C4-2B (cell line): ENCODE measurements at regions not wholly inside any gene's neighbourhood (a gene's known extent, or its start where the extent isn't known, plus 50 kb on each side); places are given as distances from the start of the nearest gene placed in this dataset.
"Not testable (repeated sequence)": the region's sequence is repeated elsewhere in the genome, so short reads cannot be mapped to it uniquely, and the experiment has no call there.

Experiments used
- H3K27ac ChIP-seq: fragments of 450-650 bp; 2 replicates; pipeline ENCODE4 v1.5.1; 2017
- ZFX ChIP-seq: fragments of 450-650 bp; IDR thresholded peaks from 2 replicates; pipeline ENCODE4 v1.6.1; 2017
- TF ChIP-seq, protein P1 (sequence below): fragments of 450-650 bp; conservative IDR thresholded peaks from 2 replicates; pipeline ENCODE4 v1.5.1; 2017; ENCODE audit warnings: mild to moderate bottlenecking

DNA sequence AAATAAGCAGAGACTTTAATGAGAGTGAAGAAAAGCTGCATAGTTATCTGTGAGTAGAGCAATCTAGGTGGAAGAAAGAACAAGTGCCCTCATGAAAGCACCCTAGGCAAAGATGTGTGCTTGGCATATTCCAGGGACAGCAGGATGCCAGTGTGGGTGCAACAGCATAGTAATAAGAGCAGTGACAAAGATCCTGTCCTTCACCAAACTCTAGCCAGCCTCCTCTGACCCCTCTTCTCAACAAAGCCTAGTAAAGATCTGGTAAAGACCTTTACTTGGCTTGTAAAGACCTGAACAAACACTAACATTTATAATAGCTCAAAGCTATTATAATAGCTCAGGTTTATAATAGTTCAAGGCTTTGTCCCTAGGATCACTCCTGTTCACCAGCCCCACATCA is 735.4 kb downstream of the PCDH7 start:
- TF ChIP-seq ZFX = no peak
- TF ChIP-seq, protein P1, sequence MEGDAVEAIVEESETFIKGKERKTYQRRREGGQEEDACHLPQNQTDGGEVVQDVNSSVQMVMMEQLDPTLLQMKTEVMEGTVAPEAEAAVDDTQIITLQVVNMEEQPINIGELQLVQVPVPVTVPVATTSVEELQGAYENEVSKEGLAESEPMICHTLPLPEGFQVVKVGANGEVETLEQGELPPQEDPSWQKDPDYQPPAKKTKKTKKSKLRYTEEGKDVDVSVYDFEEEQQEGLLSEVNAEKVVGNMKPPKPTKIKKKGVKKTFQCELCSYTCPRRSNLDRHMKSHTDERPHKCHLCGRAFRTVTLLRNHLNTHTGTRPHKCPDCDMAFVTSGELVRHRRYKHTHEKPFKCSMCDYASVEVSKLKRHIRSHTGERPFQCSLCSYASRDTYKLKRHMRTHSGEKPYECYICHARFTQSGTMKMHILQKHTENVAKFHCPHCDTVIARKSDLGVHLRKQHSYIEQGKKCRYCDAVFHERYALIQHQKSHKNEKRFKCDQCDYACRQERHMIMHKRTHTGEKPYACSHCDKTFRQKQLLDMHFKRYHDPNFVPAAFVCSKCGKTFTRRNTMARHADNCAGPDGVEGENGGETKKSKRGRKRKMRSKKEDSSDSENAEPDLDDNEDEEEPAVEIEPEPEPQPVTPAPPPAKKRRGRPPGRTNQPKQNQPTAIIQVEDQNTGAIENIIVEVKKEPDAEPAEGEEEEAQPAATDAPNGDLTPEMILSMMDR = no peak
- no peak overlapping the region for H3K27ac ChIP-seq

- no peak overlapping the region for H3K27ac ChIP-seq
- TF ChIP-seq ZFX = no peak
- TF ChIP-seq, protein P1 = no peak
Measured at GRCh38 chr4:31458813-31459212, 738.6 kb downstream of the PCDH7 start.

DNA sequence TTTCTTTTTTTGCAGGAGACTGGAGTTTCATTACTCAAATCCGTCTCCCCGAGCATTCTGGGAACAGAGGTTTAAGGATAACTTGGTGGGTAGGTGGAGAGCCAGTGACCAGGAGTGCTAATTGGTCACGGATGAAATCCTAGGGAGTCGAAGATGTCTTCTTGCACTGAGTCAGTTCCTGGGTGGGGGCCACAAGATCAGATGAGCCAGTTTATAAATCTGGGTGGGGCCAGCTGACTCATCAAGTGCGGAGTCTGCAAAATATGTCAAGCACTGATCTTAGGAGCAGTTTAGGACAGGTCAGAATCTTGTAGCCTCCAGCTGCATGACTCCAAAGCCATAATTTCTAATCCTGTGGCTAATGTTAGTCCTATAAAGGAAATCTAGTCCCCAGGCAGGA is 741.3 kb downstream of the PCDH7 start:
- H3K27ac ChIP-seq = no peak overlapping the region
- TF ChIP-seq, protein P1 = no peak
- no peak for TF ChIP-seq ZFX

GRCh38 chr4:31467781-31468180 is 747.6 kb downstream of the PCDH7 start:
- TF ChIP-seq, protein P1 = no peak
- TF ChIP-seq ZFX = no peak
- no peak overlapping the region for H3K27ac ChIP-seq

- no peak overlapping the region for H3K27ac ChIP-seq
- no peak for TF ChIP-seq ZFX
- TF ChIP-seq, protein P1 = no peak
Measured at GRCh38 chr4:31474221-31474620, 754.1 kb downstream of the PCDH7 start.

DNA sequence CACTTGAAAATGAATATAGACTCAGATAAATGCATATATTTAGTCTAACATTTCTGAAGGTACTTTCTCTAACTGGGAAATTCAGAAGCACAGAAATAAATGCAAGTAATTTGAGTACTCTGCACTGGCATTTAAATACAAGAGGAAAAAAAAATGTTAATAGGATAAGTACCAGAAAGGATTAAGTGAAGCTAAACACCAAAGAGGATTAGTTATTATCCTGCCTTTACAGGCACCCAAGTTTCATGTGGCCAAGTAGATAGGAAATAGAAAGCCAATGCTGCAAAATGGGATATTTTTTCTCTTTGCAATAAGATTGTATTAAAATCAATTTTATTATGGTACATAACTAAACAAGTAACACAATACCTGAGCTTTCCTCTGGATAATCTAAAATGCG is 762.5 kb downstream of the PCDH7 start:
- TF ChIP-seq, protein P1 = no peak
- TF ChIP-seq ZFX = no peak
- no peak overlapping the region for H3K27ac ChIP-seq

GRCh38 chr4:31499216-31499615 is 779.0 kb downstream of the PCDH7 start:
- H3K27ac ChIP-seq = not testable (repeated sequence)

DNA sequence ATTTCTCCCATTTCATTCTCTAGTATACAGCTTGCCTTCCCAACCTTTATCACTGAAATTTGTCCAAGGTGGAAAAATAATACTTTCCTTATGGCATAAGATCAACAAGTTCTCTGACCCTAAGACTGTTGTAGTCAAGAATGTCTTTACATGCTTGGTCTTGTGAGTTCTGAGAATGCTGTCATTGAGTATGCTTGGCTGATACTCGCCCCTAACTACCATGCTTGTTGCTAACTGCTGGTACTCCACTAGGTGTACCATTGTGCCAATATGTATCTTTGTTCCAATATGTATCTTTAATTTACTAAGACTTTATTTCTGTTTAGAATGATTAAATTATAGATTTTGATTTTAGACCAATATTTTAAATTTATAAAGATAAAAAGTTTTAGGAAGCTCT is 796.4 kb downstream of the PCDH7 start:
- no peak overlapping the region for H3K27ac ChIP-seq
- TF ChIP-seq, protein P1 = peak; percentile 11; the same call in 1 of the 2 replicates
- no peak for TF ChIP-seq ZFX
